GM18498 (cell line): ENCODE measurements at regions not wholly inside any gene's neighbourhood (a gene's known extent, or its start where the extent isn't known, plus 50 kb on each side); places are given as distances from the start of the nearest gene placed in this dataset.

Experiments
- ATAC-seq: cut with Tn5 transposase; IDR thresholded peaks from one replicate; pipeline ENCODE4 v1.9.1; 2021; ENCODE audit warnings: mild to moderate bottlenecking, moderate library complexity; ENCODE audit not compliant: unreplicated experiment

DNA sequence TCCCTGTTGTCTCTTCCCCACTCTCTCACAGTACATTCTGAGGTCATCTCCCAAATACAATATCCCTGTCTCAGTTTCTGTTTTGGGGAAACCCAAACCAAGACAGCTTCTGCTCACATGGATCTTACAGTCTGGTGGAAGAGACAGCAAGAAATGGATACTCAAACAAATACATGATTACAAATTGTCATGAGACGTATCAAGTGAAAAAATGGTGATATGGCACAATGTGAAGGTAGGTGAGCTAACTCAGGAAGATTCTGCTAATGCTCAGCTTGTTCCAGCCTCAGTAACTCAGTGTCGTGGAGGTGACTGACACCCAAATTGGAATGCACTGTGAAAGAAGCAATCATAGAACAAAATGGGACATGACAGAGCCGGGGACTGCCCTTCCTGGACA, 68.3 kb downstream of the CHST1 start:
- ATAC-seq: no peak

DNA sequence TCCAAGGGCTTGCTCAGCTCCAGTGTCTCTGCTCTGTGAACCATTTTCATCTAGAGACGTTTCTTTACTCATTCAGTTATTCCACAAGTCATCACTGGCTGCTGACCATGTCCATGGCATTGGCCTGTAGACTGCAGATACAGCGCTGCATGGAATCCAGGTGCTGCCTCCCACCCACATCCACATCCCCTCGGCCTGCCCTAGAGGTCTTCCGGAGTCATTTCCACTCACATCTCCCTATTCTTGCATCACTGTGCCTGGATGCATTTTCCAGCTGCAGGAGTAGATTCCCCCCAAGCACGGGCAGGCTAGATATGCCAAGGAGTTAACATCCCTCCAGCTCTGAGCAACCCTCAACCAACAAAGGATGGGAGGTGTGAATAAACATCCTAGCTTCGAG, 68.9 kb downstream of the CHST1 start:
- no peak for ATAC-seq

DNA sequence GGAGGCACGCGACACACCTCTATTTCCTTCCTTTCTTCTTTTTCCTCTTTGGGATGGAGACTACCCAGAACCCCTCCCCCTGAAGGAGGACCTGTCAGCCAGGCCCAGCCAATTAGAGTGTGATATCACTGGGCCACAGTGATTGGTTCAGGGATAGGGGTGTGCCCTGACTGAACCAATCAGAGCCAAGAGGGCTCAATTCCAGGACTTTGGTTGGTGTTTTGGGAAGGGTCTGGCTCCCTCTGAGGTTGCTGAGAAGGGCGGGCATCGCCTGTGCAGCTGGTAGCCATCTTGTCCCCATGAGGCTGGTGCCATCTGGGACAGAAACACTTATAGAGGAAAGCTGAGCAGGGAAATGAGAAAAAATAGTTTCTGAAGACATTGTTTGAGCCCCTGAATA, 71.4 kb downstream of the CHST1 start:
- ATAC-seq: no peak

DNA sequence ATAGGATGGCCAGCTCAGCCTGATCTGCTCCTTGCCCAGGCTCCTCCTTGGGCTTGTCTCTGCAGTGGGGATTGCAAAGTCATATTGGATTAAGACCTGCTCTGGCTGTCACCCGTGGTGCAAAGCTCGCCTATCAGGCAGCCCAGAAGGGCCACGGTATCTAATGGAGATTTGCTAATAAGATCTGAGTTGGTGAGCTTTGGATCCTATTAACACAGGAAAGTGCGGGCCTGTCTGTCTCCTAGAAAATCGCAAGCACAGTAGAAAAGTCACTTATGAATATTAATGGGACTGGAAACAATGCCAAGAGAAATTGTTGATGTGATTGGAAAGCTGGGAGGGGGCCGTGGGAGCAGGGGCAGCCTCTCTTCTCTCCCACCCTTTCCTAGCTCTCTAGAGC, 72.8 kb downstream of the CHST1 start:
- no peak for ATAC-seq

DNA sequence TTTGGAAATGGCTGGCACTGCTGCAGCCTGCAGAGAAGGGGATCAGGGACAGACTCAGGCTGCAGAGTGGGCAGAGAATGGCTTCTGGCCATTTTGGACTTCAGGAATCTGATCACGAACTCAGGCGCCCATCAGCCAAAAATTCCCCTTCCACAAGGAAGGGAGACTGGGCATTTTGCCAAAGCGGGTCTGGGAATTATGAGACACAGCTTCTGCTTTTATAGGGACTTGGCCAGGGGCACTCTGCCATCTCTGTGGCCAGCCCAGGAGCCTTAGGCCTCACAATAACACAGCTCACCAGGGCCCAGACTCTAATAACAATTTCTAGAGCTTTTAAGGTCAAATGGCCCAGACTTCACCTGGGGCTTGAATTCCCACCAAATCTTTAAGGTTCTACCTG, 74.7 kb downstream of the CHST1 start:
- no peak for ATAC-seq

DNA sequence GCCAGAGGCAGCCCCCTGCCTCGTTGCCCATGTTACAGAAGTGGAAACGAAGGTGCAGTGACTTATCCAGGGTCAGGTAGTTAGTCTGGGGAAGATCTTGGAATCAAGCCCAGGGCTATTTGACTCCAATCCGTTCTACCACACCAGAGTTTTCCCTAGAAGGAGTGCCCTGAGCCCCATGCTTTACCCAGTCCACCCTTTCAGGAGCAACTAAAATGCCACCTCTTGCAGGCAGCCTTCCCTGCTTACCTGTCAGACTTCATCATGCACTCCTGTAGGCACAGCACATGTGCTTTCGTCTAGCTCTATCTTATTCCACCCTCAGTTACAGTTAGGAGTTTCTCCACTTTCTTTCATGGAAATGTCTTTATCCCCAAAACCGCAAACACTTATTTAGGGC, 80.2 kb downstream of the CHST1 start:
- ATAC-seq: no peak

DNA sequence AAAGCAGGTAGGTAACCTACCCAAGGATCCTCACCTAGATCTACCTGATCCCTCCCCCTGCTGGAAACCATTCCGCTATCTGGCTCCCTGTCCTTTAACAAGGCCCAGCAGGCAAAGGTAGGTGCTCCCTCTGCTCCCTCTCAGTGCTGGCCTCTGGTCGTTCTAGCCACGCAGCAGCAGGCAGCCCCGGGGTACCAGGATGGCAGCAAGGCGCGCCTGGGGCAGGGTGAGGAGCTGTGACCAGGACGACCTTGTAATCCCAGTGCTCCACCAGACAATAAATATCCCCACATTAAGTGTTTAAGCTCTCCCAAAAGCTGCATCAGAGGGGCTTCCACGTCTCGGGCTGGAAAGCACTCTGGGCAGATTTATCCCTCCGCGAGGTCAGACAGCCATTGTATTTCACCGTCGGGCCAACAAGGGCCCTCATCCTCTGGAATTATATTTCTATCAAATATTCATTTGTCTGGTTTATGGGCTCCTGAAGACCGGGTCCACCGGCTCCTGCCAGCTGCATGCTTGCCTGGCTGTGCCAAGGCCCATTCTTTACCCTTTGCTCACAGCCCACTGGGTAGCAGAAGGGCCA, 81.3 kb downstream of the CHST1 start:
- no peak for ATAC-seq

DNA sequence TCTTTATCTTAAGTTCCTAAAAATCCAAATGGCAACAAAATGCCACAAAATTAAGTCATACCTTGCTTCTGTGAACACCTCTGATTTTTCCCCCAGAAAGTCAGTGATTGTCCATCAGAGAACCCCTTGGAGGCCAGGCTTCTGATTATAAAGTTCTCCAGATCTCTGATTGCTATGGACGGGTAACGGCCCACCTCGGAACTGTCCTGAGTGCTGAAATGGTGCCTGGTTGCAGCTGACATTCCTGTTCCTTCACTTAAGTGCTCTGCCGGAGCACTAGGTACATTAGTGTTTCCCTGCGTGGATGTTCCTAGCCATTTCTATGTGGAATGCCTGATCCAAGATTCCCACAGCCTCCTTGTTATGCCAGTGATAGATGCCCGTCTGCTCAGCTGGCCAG, 85.0 kb downstream of the CHST1 start:
- ATAC-seq: no peak

DNA sequence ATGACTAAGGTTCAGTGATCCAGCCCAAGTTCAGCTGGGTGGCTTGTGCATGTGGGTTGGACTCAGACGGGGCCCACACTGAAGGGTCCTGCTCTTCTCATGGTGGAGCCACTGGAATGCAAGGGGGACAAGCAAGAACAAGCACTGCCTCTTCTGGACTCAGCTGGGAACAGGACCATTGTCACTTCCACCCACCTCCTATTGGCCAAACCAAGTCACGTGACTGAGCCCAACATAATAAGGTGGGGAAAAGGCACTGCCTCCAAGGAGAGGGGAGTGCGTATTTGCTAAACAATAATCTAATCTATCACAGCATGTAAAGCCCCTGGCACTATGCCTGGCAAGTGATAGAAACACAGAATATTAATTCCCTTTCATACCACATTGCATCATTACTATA, 87.1 kb downstream of the CHST1 start:
- no peak for ATAC-seq

DNA sequence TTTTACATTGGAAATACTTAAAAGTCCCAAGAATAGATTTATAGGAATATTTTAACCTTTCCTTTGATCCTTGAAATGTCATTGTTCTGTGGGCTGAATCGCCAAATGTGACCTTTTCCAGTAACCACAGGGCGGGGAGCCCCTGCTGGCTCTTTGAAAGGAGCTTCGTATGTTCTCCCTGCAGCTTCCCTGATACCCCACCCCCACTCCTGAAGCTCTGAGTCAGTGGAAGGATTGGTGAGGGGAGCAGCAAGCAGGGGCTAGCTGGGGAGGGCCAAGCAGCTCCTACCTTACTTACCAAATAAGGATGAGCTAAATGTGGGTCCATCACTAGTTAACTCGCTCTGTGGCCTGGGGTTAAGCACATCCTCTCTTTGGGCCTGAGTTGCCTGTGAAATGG, 87.7 kb downstream of the CHST1 start:
- no peak for ATAC-seq

DNA sequence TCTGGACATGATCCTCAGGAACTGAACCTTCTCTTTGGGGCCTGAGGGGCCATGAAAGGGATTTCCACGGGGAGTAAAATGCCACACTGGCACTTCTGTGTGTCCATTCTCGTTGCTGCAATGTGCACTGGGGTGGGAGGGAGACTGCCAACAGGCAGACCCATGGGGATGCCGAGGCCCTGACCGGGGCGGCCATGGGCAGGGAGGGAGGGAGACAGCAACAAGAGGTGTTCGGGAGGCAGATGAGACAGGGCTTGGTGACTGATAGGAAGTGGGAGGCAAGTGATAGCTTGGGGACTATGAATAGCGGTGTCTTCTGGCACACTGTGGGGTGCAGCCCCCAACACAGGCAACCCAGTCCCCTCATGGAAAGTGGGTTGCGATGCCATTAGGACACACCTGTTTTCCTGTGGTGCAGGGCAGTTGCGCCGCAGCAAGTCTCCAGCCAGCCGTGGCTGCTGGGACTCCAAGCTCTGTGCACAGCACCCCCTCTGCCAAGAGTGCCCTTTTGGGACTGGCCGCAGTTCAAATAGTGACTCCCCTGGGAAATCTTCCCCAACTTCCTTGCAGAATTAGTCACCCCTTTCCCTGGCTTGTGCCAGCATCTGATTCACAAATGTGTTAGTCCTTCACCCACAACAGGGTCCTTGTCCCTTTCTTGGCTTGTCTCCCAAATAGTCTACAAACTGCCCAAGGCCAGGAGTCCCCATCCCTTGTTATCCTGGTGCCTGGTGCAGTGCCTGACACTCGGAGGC, 88.8 kb downstream of the CHST1 start:
- ATAC-seq: no peak

DNA sequence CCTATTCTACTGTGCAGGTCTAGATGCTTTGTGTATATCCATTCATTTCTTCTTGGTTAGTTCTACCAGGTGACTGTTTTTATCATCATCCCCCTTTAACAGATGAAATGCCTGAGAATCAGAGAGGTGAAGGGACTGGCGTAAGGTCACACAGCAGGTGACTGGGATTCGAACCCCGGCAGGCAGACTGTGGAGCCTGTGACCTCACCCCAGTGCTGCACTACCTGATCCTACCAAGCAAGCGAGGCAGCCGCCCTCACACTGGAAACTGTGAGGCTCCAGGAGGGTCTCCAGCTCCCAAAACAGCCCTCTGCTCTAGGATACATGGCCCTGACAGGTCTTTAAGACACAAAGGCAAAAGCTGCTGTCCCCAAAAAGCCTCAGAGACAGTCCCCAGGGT, 91.7 kb downstream of the CHST1 start:
- ATAC-seq: no peak

DNA sequence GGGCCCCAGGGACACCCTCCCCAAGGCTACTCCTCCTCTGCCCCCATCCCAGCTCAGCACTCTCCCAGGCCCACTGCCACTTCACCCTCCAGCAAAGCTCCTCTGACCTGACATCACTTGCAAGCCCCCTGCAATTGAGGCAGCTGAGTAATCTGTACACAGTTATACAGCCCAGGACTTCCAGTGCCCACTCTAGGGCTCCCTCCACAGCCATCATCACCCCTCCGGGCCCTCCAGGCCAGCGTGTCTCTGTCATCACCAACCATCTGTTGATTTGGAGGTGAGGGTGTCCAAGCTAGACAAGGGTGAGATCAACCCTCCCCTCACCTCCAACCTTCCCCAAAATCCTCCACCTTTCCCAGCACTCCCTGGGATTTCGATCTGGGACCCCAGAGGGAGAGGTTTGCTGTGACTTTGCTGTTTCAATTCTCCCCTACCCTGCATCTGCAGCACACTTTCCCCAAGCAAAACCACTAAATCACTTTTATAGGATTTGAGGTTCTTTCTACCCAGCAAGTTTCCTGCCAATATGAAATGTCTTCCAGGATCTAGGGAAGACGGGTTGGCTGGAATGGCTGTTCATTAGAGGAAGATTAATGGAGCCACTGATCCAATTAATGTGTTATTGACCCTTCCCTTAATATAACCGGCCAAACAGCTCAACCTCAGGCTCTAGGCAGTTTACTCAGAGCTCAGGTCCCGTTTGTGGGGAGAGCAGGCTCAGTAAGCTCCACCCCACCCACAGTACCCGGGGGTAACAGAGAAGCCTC, 92.9 kb downstream of the CHST1 start:
- no peak for ATAC-seq

DNA sequence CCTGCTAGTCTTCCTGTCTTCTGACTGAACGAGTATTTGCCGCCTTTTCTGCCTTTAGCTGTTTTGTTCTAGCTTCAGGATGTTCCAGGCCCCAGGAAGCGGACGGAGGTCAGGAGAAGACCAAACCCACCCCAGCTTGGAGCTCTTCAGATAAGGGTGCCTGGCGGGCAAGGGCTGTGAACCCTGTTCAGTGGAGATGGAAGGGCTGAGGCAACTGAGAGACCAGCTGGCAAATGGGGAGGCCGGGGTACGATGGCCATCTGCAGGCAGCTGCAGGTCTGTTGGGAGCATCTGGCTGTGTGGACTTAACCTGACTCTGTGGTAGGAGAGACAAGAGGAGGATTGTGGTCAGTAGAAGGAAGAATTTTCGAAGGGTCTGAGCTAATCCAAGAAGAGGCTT, 95.6 kb downstream of the CHST1 start:
- no peak for ATAC-seq

DNA sequence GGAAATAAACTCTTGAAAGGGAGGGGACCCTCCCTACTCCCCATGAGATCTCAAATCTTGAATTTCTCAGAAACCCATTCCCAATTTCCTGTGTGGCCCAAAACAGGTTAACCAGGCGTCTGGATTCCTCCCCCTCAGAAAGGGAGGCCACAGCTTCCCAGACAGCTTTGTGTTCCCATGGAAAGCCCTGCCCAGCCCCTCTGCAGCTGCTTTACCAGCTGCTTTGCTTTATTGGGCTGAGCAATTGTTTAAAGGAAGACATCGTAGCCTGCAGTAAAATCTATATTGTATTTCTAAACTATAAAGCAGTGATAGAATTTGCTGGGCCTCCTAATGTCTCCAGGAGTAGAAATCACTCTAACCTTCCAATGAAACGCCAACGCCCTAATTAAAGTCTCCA, 97.4 kb downstream of the CHST1 start:
- ATAC-seq: no peak

DNA sequence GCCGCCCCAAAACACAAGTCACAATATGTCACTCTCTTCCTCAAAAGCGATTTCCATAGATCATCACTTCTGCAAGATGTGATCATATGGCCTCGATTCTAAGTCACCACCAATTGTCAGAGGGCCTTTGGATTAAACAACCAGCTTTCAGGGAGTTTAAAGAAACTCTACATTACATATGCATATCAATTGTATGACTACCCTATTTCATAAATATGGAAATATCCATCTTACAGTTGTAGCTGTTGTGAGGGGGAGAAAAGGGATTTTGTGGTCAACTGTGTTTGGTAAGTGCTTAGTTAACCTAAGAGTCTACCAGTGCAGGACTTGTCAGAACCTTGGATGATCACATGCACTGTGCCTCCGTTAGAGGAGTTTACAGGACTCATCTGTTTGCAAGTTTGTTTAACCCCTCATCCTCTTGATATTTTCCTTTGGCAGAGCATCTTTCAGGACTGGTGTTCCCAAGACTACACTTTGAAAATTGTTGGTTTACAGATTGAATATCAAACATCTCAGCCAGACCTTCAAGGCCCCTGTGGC, 99.9 kb downstream of the CHST1 start:
- no peak for ATAC-seq

DNA sequence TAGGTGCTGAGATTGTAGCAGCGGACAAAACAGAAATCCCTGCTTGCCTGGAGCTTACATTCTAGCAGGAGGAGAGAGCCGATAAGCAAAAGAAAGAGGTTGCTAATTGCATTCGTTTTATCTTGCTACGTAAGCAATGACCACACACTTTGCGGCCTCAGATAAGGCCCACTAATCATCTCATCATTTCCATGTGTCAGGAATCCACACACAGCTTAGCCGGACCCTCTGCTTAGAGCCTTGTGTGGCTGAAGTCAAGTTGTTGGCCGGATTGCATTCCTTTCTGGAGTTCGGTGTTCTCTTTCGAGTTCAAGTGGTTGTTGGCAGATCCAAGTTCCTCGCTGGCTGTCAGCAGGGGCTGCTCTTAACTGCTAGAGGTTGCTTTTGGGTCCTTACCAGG, 101.6 kb downstream of the CHST1 start:
- ATAC-seq: no peak

DNA sequence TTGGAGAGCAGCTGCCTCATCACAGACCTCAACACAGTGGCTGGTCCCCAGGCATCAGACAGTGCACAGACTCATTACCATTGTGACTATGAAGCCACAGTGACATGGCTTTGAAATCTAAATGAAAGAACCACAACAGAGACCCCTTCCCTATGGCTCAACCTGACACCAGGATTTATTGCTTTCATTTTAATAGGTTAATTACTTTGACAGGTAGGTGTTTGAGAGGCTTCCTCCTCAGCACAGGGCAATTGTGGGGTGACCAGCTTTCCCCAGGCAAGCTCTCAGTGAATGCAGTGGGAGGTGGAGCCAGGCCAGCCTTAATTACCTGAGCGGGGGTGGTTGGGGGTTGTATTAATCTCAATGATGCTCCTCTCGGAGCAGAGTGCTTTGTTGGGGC, 102.3 kb downstream of the CHST1 start:
- no peak for ATAC-seq

DNA sequence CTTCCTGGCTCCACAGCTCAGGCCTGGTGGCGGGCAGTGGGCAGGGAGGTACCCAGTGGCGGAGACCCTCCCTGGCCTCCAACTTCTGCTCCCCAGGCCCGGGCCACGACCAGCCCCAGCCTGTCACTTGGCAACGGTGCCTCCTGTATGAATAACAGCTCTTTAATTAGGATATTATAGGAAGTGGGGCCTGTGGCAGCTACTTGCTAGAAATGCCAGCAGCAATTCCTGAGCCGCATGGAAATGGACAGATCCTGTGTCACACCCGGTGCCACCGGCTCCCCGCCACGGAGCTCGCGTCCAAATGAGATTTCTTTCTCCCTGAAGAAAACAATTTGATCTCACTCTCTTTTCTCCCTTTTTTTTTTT, 104.5 kb downstream of the CHST1 start:
- ATAC-seq: no peak

DNA sequence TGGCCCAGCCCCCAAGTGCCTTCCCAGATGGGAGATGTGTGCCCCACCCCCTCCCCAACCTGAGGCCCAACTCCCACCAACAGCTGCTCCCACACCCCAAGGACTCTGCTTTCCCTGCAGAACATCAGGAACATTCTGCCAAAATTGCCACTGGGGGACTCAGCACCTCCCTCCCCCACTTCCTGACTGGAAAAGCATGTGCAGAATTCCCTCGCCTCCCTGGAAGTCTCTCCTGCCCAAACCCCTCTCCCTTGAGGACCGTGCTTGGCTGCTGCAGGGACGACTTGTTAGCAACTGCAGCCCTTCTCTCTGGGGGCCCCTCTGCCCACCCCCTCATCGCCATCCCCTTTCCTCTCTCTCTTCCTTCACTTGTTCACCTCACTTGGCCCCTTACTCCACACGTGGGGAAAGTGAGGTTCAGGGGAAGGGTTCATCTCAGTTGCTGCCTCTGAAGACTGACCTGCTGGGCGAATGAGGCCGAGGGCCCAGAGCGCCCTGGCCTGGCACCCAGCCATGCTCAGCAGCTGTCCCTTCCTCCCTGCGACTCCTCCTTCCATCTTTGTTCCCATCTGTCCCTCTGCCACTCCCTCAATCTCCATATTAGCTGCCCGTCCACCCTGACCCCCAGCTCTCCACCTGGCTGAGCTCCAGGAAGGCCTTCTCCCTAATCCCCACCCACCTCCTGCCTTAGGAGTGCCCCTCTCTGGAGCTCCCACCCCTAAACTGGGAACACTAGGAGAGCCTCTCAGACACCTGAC, 105.1 kb downstream of the CHST1 start:
- ATAC-seq: no peak
